Coronary artery (tissue), 2 donors: ENCODE measurements at regions not wholly inside any gene's neighbourhood (a gene's known extent, or its start where the extent isn't known, plus 50 kb on each side); places are given as distances from the start of the nearest gene placed in this dataset.

Source experiments
- DNase-seq: peaks from one replicate; pipeline ENCODE4 v3.0.0-alpha.2; 2017; ENCODE audit warnings: low spot score
- H3K27ac ChIP-seq, 2 donors: fragments of 200-600 bp; sonication (generic); one replicate each; pipeline ENCODE4 v1.5.1; 2016 to 2019
- H3K4me3 ChIP-seq: fragments of 200-600 bp; sonication (generic); 2 replicates; pipeline ENCODE4 v1.5.1; 2016; ENCODE audit warnings: mild to moderate bottlenecking, moderate library complexity
- TF ChIP-seq, protein P1 (sequence below): fragments of 200-600 bp; sonication (generic); IDR thresholded peaks from one replicate; pipeline ENCODE4 v1.5.1; 2019; ENCODE audit warnings: antibody characterized with exemption

DNA sequence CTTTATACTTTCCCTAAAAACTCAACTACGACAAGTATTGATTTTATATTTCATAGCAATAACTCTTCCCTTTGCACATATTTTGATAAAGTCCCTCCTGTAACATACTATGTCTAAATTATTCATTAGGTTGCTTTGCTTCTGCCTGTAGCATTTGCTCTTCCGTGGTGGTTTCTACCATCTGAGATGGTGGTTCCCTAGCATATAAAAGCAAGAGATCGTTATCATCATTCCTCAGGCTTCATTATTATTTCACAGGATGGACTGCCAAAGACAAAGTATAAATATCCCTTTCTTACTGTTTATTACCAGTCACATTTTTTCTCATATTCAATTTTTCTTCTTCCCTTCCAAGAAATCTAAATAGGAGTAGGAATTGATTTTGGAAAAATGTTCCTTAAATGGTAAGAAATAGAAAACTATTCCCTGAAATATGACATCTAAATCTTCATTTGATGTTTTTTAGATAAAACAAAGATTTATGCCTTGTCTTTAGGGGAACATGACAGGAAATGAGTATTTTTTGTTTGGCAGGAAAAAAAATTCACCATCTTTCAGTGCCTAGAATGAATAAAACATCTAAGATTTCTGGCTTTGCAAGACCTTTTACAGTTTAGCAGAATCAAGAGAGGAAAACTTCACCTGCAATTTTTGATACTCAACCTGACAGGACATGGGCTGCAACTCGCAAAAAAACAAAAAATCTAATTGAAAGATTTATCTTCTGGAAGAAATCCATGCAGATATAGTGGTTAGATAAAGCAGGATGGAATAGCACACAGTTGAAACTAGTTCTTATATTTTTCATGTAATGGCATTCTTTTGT lies 340.0 kb downstream of the SPRY2 start:
- no peak for DNase-seq
- TF ChIP-seq, protein P1, sequence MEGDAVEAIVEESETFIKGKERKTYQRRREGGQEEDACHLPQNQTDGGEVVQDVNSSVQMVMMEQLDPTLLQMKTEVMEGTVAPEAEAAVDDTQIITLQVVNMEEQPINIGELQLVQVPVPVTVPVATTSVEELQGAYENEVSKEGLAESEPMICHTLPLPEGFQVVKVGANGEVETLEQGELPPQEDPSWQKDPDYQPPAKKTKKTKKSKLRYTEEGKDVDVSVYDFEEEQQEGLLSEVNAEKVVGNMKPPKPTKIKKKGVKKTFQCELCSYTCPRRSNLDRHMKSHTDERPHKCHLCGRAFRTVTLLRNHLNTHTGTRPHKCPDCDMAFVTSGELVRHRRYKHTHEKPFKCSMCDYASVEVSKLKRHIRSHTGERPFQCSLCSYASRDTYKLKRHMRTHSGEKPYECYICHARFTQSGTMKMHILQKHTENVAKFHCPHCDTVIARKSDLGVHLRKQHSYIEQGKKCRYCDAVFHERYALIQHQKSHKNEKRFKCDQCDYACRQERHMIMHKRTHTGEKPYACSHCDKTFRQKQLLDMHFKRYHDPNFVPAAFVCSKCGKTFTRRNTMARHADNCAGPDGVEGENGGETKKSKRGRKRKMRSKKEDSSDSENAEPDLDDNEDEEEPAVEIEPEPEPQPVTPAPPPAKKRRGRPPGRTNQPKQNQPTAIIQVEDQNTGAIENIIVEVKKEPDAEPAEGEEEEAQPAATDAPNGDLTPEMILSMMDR: no peak
- Histone ChIP-seq H3K27ac (no peak overlapping the region), H3K4me3 (no peak overlapping the region)

DNA sequence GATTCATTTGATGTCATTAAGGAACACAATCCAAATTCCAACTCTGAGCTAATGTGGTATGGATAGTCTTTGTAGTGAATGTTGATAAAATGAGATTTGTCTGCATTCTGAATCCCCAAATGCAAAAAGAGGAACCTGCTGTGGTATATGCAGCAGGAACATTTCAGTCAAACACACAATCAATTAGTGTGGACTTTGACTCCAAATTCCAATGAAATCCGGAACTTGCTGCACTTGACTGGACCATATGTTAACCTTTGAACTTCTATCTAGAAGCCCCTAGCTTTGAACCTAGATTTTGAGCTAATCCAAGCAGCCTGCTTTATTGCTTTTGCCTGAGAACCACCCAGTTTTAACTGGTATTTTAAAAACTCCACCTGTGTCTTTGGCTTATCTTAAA lies 341.3 kb downstream of the SPRY2 start:
- TF ChIP-seq, protein P1: no peak
- H3K27ac ChIP-seq: no peak overlapping the region
- H3K4me3 ChIP-seq: no peak overlapping the region
- DNase-seq: no peak

DNA sequence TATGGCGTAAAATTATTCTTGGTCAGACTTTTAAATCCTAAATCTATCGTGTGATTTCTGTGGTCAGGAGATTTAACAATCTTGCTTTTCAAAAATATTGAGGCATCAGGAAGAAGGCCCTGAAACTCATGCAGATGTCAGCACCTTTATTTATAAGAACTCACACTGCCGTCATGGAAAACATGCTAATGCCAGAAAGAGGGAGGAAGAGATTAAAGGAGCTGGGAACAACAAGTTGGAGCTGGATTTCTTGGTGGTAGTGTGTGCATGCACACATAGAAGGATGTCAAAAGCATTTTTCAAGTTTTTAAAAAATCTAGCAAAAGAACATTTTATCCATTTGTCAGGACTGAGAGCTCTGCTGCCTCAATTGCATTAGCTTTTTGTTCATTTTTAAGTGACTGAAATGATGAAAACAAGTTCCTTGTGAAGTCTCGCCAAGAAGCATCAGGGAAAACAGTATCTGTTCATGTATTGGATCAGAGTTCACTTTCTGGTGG lies 342.5 kb downstream of the SPRY2 start:
- no peak overlapping the region for H3K27ac ChIP-seq
- no peak overlapping the region for H3K4me3 ChIP-seq
- TF ChIP-seq, protein P1: no peak
- DNase-seq: no peak

DNA sequence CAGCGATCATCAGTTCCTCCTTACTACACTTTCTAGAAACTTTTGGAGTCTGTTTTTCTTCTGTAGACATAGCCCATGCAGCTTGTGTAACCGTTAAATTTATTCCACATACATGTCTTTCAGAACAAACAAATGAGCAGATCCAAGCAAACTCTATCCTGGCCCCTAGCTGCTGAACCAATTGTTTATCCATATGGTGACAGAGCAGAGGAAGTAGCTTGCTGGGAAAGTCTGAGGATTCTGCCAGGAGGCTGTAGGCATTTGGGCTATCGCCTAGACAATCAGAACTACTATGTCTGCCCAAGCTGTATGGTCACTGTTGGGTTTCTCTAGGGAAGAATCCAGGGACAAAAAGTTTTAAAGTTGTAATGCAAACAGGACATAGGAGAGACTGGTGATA lies 343.7 kb downstream of the SPRY2 start:
- H3K27ac ChIP-seq: no peak overlapping the region
- TF ChIP-seq, protein P1: no peak
- no peak for DNase-seq
- no peak overlapping the region for H3K4me3 ChIP-seq

DNA sequence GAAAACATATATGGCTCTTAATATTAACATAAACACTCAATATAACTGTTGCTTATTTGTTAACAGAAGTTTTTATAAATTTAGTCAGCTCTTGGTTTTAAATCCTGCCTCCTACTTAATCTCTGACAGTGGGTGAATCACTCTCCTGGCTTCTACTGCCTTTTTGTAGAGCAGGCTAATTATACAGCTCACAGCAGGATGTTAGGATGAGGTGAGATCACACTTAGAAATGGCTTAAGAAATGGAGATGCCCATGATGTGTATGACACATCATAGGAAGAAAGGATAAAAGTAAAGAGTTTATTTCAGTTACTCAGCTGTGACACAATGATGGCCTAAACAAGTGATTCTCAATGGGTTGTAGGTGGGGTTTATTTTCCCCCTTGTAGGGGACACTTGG lies 345.6 kb downstream of the SPRY2 start:
- TF ChIP-seq, protein P1: no peak
- no peak for DNase-seq
- H3K4me3 ChIP-seq: no peak overlapping the region

DNA sequence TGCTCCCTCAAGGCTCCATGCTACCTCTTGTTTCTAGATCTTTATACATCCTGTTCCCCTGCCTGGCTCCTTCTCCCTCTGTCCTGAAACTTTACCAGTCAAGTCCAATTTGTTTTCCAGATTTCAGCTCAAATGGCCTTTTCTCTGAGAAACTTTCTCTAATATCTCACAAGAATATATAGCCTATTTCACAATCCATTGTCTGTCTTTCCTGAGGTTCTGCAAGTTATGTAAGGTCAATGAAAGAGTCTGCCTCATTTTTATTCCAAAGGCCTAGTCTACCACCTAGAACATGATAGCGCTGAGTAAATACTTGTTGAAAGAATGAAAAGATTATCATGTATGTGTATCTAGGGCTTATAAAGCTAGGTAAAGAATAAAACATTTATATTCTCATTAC lies 348.8 kb downstream of the SPRY2 start:
- Histone ChIP-seq H3K27ac (no peak overlapping the region), H3K4me3 (no peak overlapping the region)
- DNase-seq: no peak
- TF ChIP-seq, protein P1: no peak

More for the DNA sequence above, 345.6 kb downstream of the SPRY2 start:
- no peak overlapping the region for H3K27ac ChIP-seq

- DNase-seq: no peak
- H3K4me3 ChIP-seq: no peak overlapping the region
- TF ChIP-seq, protein P1: no peak
- H3K27ac ChIP-seq: no peak overlapping the region
Observed at GRCh38 chr13:79990048-79990447, 350.9 kb downstream of the SPRY2 start.
